ENCODE measurements at regions not wholly inside any gene's neighbourhood (a gene's known extent, or its start where the extent isn't known, plus 50 kb on each side); places are given as distances from the start of the nearest gene placed in this dataset.
"Not testable (repeated sequence)": the region's sequence is repeated elsewhere in the genome, so short reads cannot be mapped to it uniquely, and the experiment has no call there.

GRCh38 chr21:28402616-28402989 is 590.1 kb downstream of the LTN1 start:
- H3K4me3 ChIP-seq (ENCODE audit: low read depth in 1 of 5, low read length in 5 of 5) = no peak overlapping the region
- H3K36me3 ChIP-seq (ENCODE audit: control insufficient read depth in 5 of 5, insufficient read depth in 5 of 5, low read length in 5 of 5) = no peaks in the 10 kb centered on the region
- no peaks in the 10 kb centered on the region for H3K9me3 ChIP-seq (ENCODE audit: control insufficient read depth in 5 of 5, low read length in 5 of 5)
- H3K9ac ChIP-seq (ENCODE audit: low read length in 5 of 5) = no peak overlapping the region
- H3K27ac ChIP-seq (ENCODE audit: low read depth, low read length) = no peak overlapping the region
- H3K27me3 ChIP-seq (ENCODE audit: control insufficient read depth in 5 of 5, insufficient read depth in 4 of 5, low read length in 5 of 5) = no peaks in the 10 kb centered on the region
- H3K4me1 ChIP-seq (ENCODE audit: control insufficient read depth in 5 of 5, insufficient read depth in 5 of 5, low read length in 5 of 5) = no peaks in the 10 kb centered on the region

- Histone ChIP-seq H3K27me3 (ENCODE audit: control insufficient read depth in 5 of 5, insufficient read depth in 4 of 5, low read length in 5 of 5) (no peaks in the 10 kb centered on the region), H3K4me3 (ENCODE audit: low read depth in 1 of 5, low read length in 5 of 5) (no peak overlapping the region), H3K4me1 (ENCODE audit: control insufficient read depth in 5 of 5, insufficient read depth in 5 of 5, low read length in 5 of 5) (peaks cover 0 to 4% (median 0%) of the 10 kb centered on the region in 5 donors), H3K27ac (ENCODE audit: low read depth, low read length) (no peak overlapping the region), H3K36me3 (ENCODE audit: control insufficient read depth in 5 of 5, insufficient read depth in 5 of 5, low read length in 5 of 5) (no peaks in the 10 kb centered on the region), H3K9ac (ENCODE audit: low read length in 5 of 5) (no peak overlapping the region), H3K9me3 (ENCODE audit: control insufficient read depth in 5 of 5, low read length in 5 of 5) (peaks cover 0 to 4% (median 0%) of the 10 kb centered on the region in 5 donors)
These were observed 595.6 kb downstream of the LTN1 start for GRCh38 chr21:28397040-28397439.

- no peak overlapping the region for H3K9ac ChIP-seq (ENCODE audit: low read length in 5 of 5)
- H3K36me3 ChIP-seq (ENCODE audit: control insufficient read depth in 5 of 5, insufficient read depth in 5 of 5, low read length in 5 of 5) = no peaks in the 10 kb centered on the region
- no peak overlapping the region for H3K27ac ChIP-seq (ENCODE audit: low read depth, low read length)
- H3K4me3 ChIP-seq (ENCODE audit: low read depth in 1 of 5, low read length in 5 of 5) = no peak overlapping the region
- no peaks in the 10 kb centered on the region for H3K27me3 ChIP-seq (ENCODE audit: control insufficient read depth in 5 of 5, insufficient read depth in 4 of 5, low read length in 5 of 5)
- peaks cover 0 to 4% (median 0%) of the 10 kb centered on the region in 5 donors for H3K4me1 ChIP-seq (ENCODE audit: control insufficient read depth in 5 of 5, insufficient read depth in 5 of 5, low read length in 5 of 5)
- peaks cover 0 to 4% (median 0%) of the 10 kb centered on the region in 5 donors for H3K9me3 ChIP-seq (ENCODE audit: control insufficient read depth in 5 of 5, low read length in 5 of 5)
These were observed 596.3 kb downstream of the LTN1 start for GRCh38 chr21:28396421-28396820.

GRCh38 chr21:28393279-28393678 is 599.4 kb downstream of the LTN1 start:
- Histone ChIP-seq H3K27ac (ENCODE audit: low read depth, low read length) (no peak overlapping the region), H3K9ac (ENCODE audit: low read length in 5 of 5) (no peak overlapping the region)

DNA sequence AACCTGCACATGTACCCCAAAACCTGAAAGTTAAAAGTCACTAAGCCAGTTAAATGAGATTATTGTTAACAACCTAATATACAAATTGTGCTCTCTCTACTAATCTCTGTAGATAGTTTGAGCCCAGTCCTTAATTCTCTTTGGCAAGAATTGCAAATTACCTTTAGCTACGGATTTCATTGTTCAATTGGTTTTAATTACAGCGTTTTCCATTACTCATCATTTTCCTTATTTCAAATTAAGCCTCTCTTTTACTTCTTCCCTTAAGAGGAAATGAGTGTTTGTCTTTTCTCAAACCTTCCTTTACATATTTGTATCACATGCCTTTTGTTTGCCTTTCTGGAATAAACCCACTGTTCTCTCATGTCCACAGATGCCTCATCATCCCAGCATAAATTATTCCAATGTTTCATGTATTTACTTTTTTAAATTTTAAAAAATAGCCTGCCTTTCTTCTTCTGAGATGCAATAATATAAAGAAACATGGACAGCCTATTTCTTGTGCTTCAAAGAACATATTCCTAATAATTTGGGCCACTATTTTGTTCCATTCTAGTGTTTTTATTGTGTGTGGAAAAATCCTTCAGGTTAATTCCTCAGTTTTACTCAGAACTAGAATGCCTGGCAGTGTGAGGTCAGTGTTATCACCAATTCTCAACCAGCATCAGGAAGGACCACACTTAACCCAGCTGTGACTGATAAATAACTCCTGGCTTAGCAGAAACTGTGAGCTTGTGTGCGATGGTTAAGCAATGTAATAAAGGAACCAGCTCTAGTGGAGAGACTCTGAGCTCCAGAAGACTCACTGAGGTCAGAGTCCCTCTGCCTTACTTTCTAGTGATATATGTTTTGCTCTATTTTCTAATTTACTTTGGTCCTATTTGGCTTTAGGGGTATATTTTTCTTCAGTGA is 600.5 kb downstream of the LTN1 start:
- Histone ChIP-seq H3K36me3 (ENCODE audit: control insufficient read depth in 5 of 5, insufficient read depth in 5 of 5, low read length in 5 of 5) (no peaks in the 10 kb centered on the region), H3K4me3 (ENCODE audit: low read depth in 1 of 5, low read length in 5 of 5) (no peak overlapping the region), H3K4me1 (ENCODE audit: control insufficient read depth in 5 of 5, insufficient read depth in 5 of 5, low read length in 5 of 5) (peaks cover 0 to 4% (median 0%) of the 10 kb centered on the region in 5 donors), H3K9me3 (ENCODE audit: control insufficient read depth in 5 of 5, low read length in 5 of 5) (peaks cover 0 to 4% (median 0%) of the 10 kb centered on the region in 5 donors), H3K27me3 (ENCODE audit: control insufficient read depth in 5 of 5, insufficient read depth in 4 of 5, low read length in 5 of 5) (no peaks in the 10 kb centered on the region), H3K27ac (ENCODE audit: low read depth, low read length) (no peak overlapping the region), H3K9ac (ENCODE audit: low read length in 5 of 5) (no peak overlapping the region)

More at GRCh38 chr21:28393279-28393678, 599.4 kb downstream of the LTN1 start:
- Histone ChIP-seq H3K36me3 (ENCODE audit: control insufficient read depth in 5 of 5, insufficient read depth in 5 of 5, low read length in 5 of 5) (no peaks in the 10 kb centered on the region), H3K27me3 (ENCODE audit: control insufficient read depth in 5 of 5, insufficient read depth in 4 of 5, low read length in 5 of 5) (no peaks in the 10 kb centered on the region), H3K4me3 (ENCODE audit: low read depth in 1 of 5, low read length in 5 of 5) (no peak overlapping the region), H3K9me3 (ENCODE audit: control insufficient read depth in 5 of 5, low read length in 5 of 5) (peaks cover 0 to 4% (median 0%) of the 10 kb centered on the region in 5 donors), H3K4me1 (ENCODE audit: control insufficient read depth in 5 of 5, insufficient read depth in 5 of 5, low read length in 5 of 5) (peaks cover 0 to 4% (median 0%) of the 10 kb centered on the region in 5 donors)

DNA sequence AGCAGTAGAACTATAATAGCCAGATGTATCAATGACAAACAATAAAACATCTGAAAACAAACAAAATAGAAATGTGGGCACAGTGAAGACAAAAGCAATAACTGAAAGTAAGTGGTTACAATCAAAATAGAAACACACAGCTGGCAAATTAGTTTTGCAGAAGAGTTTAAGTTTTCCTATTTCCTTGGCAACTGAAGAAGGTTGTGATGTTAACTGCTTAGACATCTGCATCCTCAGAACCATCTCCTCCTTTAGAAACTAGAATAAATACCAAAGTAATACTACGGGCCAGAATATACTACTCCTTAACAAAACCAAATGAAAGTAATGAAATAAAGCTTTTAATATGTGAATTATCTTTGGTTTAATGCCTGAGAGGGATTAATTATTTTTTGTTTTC is 605.5 kb downstream of the LTN1 start:
- Histone ChIP-seq H3K27ac (ENCODE audit: low read depth, low read length) (no peak overlapping the region), H3K36me3 (ENCODE audit: control insufficient read depth in 5 of 5, insufficient read depth in 5 of 5, low read length in 5 of 5) (no peaks in the 10 kb centered on the region)

DNA sequence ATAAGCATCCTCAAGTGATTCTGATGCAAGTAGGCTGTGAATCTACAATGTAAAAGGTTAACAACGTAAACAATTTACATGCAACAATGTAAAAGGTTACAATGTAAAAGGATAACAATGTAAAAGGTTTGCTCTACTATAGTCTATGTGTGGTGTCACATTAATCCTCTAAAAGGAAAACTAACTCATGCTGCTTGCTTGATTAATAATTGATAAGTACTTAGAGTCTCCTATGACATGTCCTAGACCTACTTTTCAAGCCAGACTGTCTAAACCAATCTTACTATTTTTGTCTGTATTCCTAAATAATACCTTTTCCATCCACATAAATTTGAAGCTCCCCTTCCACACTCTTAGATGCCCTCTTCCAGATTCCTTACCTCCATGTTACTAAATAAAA is 606.8 kb downstream of the LTN1 start:
- no peak overlapping the region for H3K9ac ChIP-seq (ENCODE audit: low read length in 5 of 5)
- H3K27me3 ChIP-seq (ENCODE audit: control insufficient read depth in 5 of 5, insufficient read depth in 4 of 5, low read length in 5 of 5) = no peaks in the 10 kb centered on the region
- no peak overlapping the region for H3K4me3 ChIP-seq (ENCODE audit: low read depth in 1 of 5, low read length in 5 of 5)
- H3K9me3 ChIP-seq (ENCODE audit: control insufficient read depth in 5 of 5, low read length in 5 of 5) = no peaks in the 10 kb centered on the region
- no peaks in the 10 kb centered on the region for H3K4me1 ChIP-seq (ENCODE audit: control insufficient read depth in 5 of 5, insufficient read depth in 5 of 5, low read length in 5 of 5)
- H3K36me3 ChIP-seq (ENCODE audit: control insufficient read depth in 5 of 5, insufficient read depth in 5 of 5, low read length in 5 of 5) = no peaks in the 10 kb centered on the region
- no peak overlapping the region for H3K27ac ChIP-seq (ENCODE audit: low read depth, low read length)

More for the DNA sequence above, 605.5 kb downstream of the LTN1 start:
- Histone ChIP-seq H3K4me1 (ENCODE audit: control insufficient read depth in 5 of 5, insufficient read depth in 5 of 5, low read length in 5 of 5) (no peaks in the 10 kb centered on the region), H3K27me3 (ENCODE audit: control insufficient read depth in 5 of 5, insufficient read depth in 4 of 5, low read length in 5 of 5) (no peaks in the 10 kb centered on the region), H3K9me3 (ENCODE audit: control insufficient read depth in 5 of 5, low read length in 5 of 5) (no peaks in the 10 kb centered on the region), H3K9ac (ENCODE audit: low read length in 5 of 5) (no peak overlapping the region), H3K4me3 (ENCODE audit: low read depth in 1 of 5, low read length in 5 of 5) (no peak overlapping the region)

DNA sequence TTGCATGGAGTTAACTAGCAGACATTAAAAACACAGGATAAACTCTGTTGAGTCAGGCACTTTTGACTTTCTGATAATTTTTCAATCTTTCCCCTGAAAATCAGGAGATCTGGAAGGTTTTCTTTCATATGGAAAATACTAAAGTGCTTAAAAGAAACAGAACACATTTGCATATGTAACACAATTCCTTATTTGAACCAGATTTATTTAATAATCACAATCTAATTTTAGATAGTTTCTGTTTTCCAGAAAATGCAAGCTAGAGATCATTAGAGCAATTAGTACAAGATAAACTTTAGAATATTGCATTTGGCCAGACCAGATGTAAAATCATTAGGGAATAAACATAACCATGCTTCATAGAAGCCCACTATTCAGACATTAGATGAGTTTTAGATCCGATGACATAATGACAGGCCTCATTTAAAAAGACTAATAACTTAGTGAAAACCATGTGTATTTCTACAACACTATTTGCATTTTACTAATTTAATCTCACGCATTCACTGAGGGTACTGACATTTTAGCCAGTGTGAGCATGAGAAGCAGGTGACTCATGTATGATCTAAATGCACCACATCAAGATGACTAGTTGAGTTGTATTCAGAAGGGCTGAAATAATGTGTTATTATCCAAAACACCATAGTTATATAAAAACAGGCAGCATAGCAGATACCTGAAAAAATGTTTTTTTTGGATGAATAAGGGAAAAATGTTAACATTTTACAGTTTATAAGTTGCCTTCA is 611.5 kb downstream of the LTN1 start:
- H3K27me3 ChIP-seq (ENCODE audit: control insufficient read depth in 5 of 5, insufficient read depth in 4 of 5, low read length in 5 of 5); H3K9me3 ChIP-seq (ENCODE audit: control insufficient read depth in 5 of 5, low read length in 5 of 5); H3K36me3 ChIP-seq (ENCODE audit: control insufficient read depth in 5 of 5, insufficient read depth in 5 of 5, low read length in 5 of 5): not testable (repeated sequence)

GRCh38 chr21:28380241-28380640 is 612.4 kb downstream of the LTN1 start:
- Histone ChIP-seq H3K4me3 (ENCODE audit: low read depth in 1 of 5, low read length in 5 of 5) (no peak overlapping the region), H3K27me3 (ENCODE audit: control insufficient read depth in 5 of 5, insufficient read depth in 4 of 5, low read length in 5 of 5) (no peaks in the 10 kb centered on the region), H3K9me3 (ENCODE audit: control insufficient read depth in 5 of 5, low read length in 5 of 5) (no peaks in the 10 kb centered on the region), H3K27ac (ENCODE audit: low read depth, low read length) (no peak overlapping the region), H3K36me3 (ENCODE audit: control insufficient read depth in 5 of 5, insufficient read depth in 5 of 5, low read length in 5 of 5) (no peaks in the 10 kb centered on the region), H3K9ac (ENCODE audit: low read length in 5 of 5) (no peak overlapping the region), H3K4me1 (ENCODE audit: control insufficient read depth in 5 of 5, insufficient read depth in 5 of 5, low read length in 5 of 5) (no peaks in the 10 kb centered on the region)

More for the DNA sequence above, 611.5 kb downstream of the LTN1 start:
- not testable (repeated sequence) for H3K27ac ChIP-seq (ENCODE audit: low read depth, low read length); H3K4me3 ChIP-seq (ENCODE audit: low read depth in 1 of 5, low read length in 5 of 5); H3K4me1 ChIP-seq (ENCODE audit: control insufficient read depth in 5 of 5, insufficient read depth in 5 of 5, low read length in 5 of 5); H3K9ac ChIP-seq (ENCODE audit: low read length in 5 of 5)

DNA sequence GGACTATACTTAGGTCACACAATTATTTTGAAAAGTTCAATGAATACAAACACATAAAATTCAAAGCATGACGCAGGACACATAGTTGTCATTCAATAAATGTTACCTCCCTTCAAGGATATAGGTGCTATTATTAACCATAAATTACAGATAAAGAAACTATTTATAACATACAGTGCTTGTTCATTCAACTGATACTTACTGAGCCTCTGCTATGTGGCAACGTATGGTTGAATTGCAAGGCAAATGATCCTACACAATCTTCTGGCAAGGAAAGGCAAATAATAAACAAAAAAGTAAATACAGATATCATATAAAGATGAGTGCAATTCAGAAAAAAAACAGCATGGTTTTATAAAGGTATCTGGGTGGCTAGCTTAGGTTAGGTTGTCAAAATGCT is 614.7 kb downstream of the LTN1 start:
- Histone ChIP-seq H3K36me3 (ENCODE audit: control insufficient read depth in 5 of 5, insufficient read depth in 5 of 5, low read length in 5 of 5) (no peaks in the 10 kb centered on the region), H3K9me3 (ENCODE audit: control insufficient read depth in 5 of 5, low read length in 5 of 5) (no peaks in the 10 kb centered on the region), H3K4me1 (ENCODE audit: control insufficient read depth in 5 of 5, insufficient read depth in 5 of 5, low read length in 5 of 5) (no peaks in the 10 kb centered on the region), H3K9ac (ENCODE audit: low read length in 5 of 5) (no peak overlapping the region), H3K27ac (ENCODE audit: low read depth, low read length) (no peak overlapping the region), H3K4me3 (ENCODE audit: low read depth in 1 of 5, low read length in 5 of 5) (no peak overlapping the region), H3K27me3 (ENCODE audit: control insufficient read depth in 5 of 5, insufficient read depth in 4 of 5, low read length in 5 of 5) (no peaks in the 10 kb centered on the region)

All from subcutaneous abdominal adipose tissue (tissue), 5 donors.